Astrocyte of the cerebellum (primary cell): ENCODE measurements at regions not wholly inside any gene's neighbourhood (a gene's known extent, or its start where the extent isn't known, plus 50 kb on each side); places are given as distances from the start of the nearest gene placed in this dataset.

Source experiments
- DNase-seq: peaks from one replicate; pipeline ENCODE4 v3.0.0-alpha.2; 2011; ENCODE audit warnings: low read depth
- H3K4me3 ChIP-seq: 2 replicates; pipeline ENCODE4 v1.5.1; 2011; ENCODE audit warnings: mild to moderate bottlenecking, low read depth, low read length, moderate library complexity
- CTCF ChIP-seq: IDR thresholded peaks from 2 replicates; pipeline ENCODE4 v1.5.1; 2012; ENCODE audit warnings: low read length, low read depth, moderate library complexity, mild to moderate bottlenecking; ENCODE audit errors: missing control alignments
- in situ Hi-C: cut with HindIII; loops from 2 replicates; pipeline ENCODE4 v1.10.0; 2017; ENCODE audit warnings: low sequenced_read_pairs

DNA sequence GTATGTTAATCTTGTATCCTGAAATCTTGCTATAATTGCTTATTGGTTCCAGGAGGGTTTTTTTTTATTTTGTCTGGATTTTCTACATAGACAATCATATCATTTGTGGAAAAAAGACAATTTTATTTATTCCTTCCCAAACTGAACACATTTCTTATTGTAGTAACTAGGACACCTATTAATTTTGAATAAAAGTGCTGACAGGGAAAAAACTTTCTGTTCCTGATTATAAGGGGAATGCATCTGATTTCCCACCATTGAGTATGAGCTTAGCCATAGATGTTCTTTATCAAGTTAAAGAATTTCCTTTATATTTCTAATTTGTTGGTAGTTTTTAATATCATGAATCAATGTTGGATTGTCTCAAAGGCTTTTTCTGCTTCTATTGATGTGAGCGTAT is 460.7 kb upstream of the CNTN3 start:
- in situ Hi-C loops = no loop called here
- no peak for TF ChIP-seq CTCF
- no peak overlapping the region for H3K4me3 ChIP-seq
- no peak for DNase-seq

- no peak for DNase-seq
- TF ChIP-seq CTCF = no peak
- no peak overlapping the region for H3K4me3 ChIP-seq
- in situ Hi-C loops = no loop called here
These were observed 462.0 kb upstream of the CNTN3 start for GRCh38 chr3:75076481-75076880.

DNA sequence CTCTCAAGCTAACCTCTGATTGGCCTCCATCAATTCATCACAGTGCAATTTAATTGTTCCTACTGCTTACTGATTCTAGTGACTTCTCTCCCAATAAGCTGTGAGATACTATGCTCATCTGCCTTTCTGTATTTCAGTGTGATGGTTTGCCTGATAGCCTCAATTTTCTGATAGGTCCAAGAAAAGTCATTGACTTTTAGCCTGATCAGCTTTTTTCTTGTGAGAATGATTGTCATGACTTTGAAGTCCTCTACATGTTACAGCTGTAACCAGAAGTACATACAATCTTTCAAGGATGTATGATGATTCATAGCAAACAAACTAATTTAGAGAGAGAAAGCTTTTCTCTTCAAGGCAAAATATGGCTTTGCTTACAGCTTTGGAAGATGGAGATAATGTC is 463.8 kb upstream of the CNTN3 start:
- in situ Hi-C loops = no loop called here

DNA sequence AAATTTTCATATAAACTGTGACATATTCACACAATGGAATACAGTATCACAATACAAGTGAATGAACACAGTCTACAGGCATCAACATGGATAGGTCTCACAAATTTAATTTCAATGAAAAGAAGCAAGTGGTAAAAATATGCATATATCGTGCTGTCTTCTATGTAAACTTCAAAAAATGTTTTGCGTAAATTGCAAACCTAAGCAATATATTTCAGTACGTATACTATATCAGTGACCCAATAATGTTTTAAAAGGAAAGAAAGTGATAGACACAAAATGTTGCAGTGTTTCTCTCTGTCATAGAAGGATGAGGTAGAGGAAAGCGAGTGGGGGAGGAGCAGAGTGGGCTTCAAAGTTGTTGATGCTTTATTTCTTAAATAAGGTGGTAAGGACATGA is 468.4 kb upstream of the CNTN3 start:
- DNase-seq = no peak
- no peak for TF ChIP-seq CTCF
- in situ Hi-C loops = no loop called here
- H3K4me3 ChIP-seq = no peak overlapping the region

More for the DNA sequence above, 463.8 kb upstream of the CNTN3 start:
- H3K4me3 ChIP-seq = no peak overlapping the region
- DNase-seq = no peak
- no peak for TF ChIP-seq CTCF

DNA sequence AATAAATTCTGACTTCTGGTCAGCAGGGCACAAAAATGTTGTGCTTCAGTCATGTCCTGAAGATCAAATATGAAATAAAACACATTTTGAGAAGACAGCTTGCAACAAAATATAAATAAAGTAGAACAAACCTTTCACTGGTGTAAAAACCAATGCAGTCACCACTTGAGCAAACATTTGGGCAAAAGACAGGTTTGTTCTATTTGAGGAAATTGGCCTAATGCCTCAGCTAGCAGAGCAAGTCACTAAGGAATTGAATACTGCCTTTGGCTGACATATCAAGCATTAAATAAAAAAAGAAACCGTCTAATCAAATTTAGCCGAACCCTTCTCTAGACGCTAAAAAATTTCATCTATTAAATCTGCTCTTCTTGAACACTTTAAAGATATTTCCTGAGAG is 475.4 kb upstream of the CNTN3 start:
- in situ Hi-C loops = no loop called here
- H3K4me3 ChIP-seq = no peak overlapping the region
- TF ChIP-seq CTCF = no peak
- DNase-seq = no peak

DNA sequence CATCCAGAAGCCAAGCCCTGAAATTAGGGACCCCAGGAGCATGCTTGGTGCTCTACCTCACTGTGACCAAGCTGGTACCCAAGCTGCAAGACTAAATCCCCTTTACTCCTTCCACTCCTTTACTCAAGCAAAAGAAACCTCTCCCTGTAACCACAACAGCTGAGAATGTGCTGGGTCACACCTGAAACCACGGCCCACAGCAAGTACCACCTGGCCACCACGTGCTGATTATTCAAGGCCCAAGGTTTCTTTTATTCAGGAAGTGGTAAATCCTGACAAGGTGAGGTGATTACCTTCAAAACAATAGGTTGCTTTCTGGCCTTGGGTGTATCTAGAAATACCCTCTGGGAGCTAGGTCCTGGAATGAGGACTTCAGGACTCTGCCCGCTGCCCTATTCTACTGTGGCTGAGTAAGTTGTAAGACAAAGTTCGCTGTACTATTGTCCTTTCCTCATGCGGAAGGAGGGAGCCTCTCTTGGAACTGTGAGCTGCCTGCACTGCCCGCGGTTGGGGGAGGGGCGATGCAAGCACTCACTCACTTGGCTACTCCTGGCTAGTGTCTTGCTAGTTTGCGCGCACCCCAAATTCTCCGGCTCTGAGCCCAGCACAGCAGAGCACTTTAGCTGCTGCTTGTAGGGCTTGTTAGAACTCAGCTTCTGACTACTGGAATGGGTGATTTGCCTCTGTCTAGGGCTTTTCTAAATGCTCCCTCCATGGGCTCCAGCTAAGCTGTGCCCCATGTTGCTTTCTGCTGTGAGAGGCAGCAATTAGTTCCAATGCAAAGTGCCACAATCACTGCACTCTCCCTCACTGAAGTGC is 487.1 kb upstream of the CNTN3 start:
- no peak for DNase-seq
- no peak overlapping the region for H3K4me3 ChIP-seq
- in situ Hi-C loops = no loop called here
- TF ChIP-seq CTCF = no peak
